H9 (cell line): ENCODE measurements at regions not wholly inside any gene's neighbourhood (a gene's known extent, or its start where the extent isn't known, plus 50 kb on each side); places are given as distances from the start of the nearest gene placed in this dataset.

ENCODE experiments used
- DNase-seq: peaks from one replicate; pipeline ENCODE4 v3.0.0-alpha.2; 2017
- H2AFZ ChIP-seq: one replicate; pipeline ENCODE4 v1.6.1; 2013; ENCODE audit warnings: mild to moderate bottlenecking, low read length, control low read depth, moderate library complexity
- H2AK5ac ChIP-seq: 2 replicates; pipeline ENCODE4 v1.6.1; 2013; ENCODE audit warnings: low read length, control low read depth, mixed read lengths; ENCODE audit not compliant: insufficient read length
- H2BK120ac ChIP-seq: one replicate; pipeline ENCODE4 v1.6.1; 2013; ENCODE audit warnings: low read depth, mild to moderate bottlenecking, low read length, control low read depth, inconsistent platforms; ENCODE audit not compliant: poor library complexity, severe bottlenecking
- H2BK12ac ChIP-seq: 2 replicates; pipeline ENCODE4 v1.6.1; 2013; ENCODE audit warnings: low read length, control low read depth, mixed read lengths, low read depth; ENCODE audit not compliant: insufficient read length
- H2BK15ac ChIP-seq: 2 replicates; pipeline ENCODE4 v1.6.1; 2013; ENCODE audit warnings: low read depth, low read length, control low read depth
- H2BK20ac ChIP-seq: one replicate; pipeline ENCODE4 v1.6.1; 2013; ENCODE audit warnings: low read depth, mild to moderate bottlenecking, low read length, control low read depth, inconsistent platforms; ENCODE audit not compliant: poor library complexity, severe bottlenecking
- H2BK5ac ChIP-seq: 2 replicates; pipeline ENCODE4 v1.6.1; 2013; ENCODE audit warnings: low read length, control low read depth, mixed read lengths; ENCODE audit not compliant: insufficient read length
- H3K14ac ChIP-seq: 2 replicates; pipeline ENCODE4 v1.6.1; 2013; ENCODE audit warnings: low read length, control low read depth; ENCODE audit not compliant: insufficient read depth
- H3K18ac ChIP-seq: 2 replicates; pipeline ENCODE4 v1.6.1; 2013; ENCODE audit warnings: low read depth, mild to moderate bottlenecking, mixed read lengths, low read length, control low read depth; ENCODE audit not compliant: insufficient read length
- H3K23ac ChIP-seq: 2 replicates; pipeline ENCODE4 v1.6.1; 2013; ENCODE audit warnings: low read length, control low read depth, mixed read lengths, low read depth; ENCODE audit not compliant: insufficient read length
- H3K23me2 ChIP-seq: 2 replicates; pipeline ENCODE4 v1.6.1; 2013; ENCODE audit warnings: low read depth, mild to moderate bottlenecking, mixed read lengths, low read length, control low read depth; ENCODE audit not compliant: insufficient read length, poor library complexity, severe bottlenecking
- H3K27ac ChIP-seq: 2 replicates; pipeline ENCODE4 v1.5.1; 2013; ENCODE audit warnings: low read length, control low read depth, mixed read lengths, low read depth; ENCODE audit not compliant: insufficient read length
- H3K27me3 ChIP-seq: 2 replicates; pipeline ENCODE4 v1.6.1; 2013; ENCODE audit warnings: low read length, control low read depth, inconsistent platforms; ENCODE audit not compliant: insufficient read depth
- H3K4ac ChIP-seq: 2 replicates; pipeline ENCODE4 v1.6.1; 2013; ENCODE audit warnings: low read depth, mild to moderate bottlenecking, control low read depth, inconsistent platforms, low read length, moderate library complexity
- H3K4me1 ChIP-seq: 2 replicates; pipeline ENCODE4 v1.6.1; 2013; ENCODE audit warnings: low read length, control low read depth, inconsistent platforms; ENCODE audit not compliant: insufficient read depth
- H3K4me2 ChIP-seq: 2 replicates; pipeline ENCODE4 v1.6.1; 2013; ENCODE audit warnings: low read length, control low read depth, mixed read lengths; ENCODE audit not compliant: insufficient read length, insufficient read depth
- H3K56ac ChIP-seq: 2 replicates; pipeline ENCODE4 v1.6.1; 2013; ENCODE audit warnings: low read depth, mild to moderate bottlenecking, mixed read lengths, low read length, control low read depth; ENCODE audit not compliant: insufficient read length
- H3K79me1 ChIP-seq: 2 replicates; pipeline ENCODE4 v1.6.1; 2013; ENCODE audit warnings: low read depth, mild to moderate bottlenecking, moderate library complexity, low read length, control low read depth, inconsistent platforms; ENCODE audit not compliant: insufficient read depth, poor library complexity, severe bottlenecking
- H3K79me2 ChIP-seq: 2 replicates; pipeline ENCODE4 v1.6.1; 2013; ENCODE audit warnings: low read length, control low read depth, inconsistent platforms; ENCODE audit not compliant: insufficient read depth
- H3K9ac ChIP-seq: 2 replicates; pipeline ENCODE4 v1.6.1; 2013; ENCODE audit warnings: low read length, control low read depth, mixed read lengths; ENCODE audit not compliant: insufficient read length; ENCODE audit errors: extremely low read depth
- H3K9me3 ChIP-seq: one replicate; pipeline ENCODE4 v1.6.1; 2013; ENCODE audit warnings: low read depth, low read length, inconsistent platforms; ENCODE audit not compliant: control insufficient read depth
- H3T11ph ChIP-seq: one replicate; pipeline ENCODE4 v1.6.1; 2013; ENCODE audit warnings: mild to moderate bottlenecking, low read length, control low read depth, inconsistent platforms
- H4K20me1 ChIP-seq: one replicate; pipeline ENCODE4 v1.6.1; 2013; ENCODE audit not compliant: control insufficient read depth, insufficient read length, insufficient read depth
- H4K5ac ChIP-seq: 2 replicates; pipeline ENCODE4 v1.6.1; 2013; ENCODE audit warnings: low read depth, mild to moderate bottlenecking, mixed read lengths, low read length, control low read depth; ENCODE audit not compliant: insufficient read length
- H4K8ac ChIP-seq: replicated peaks from 2 replicates; pipeline ENCODE4 v1.6.1; 2013; ENCODE audit warnings: low read length, control low read depth, mixed read lengths, low read depth; ENCODE audit not compliant: insufficient read length
- H4K91ac ChIP-seq: 2 replicates; pipeline ENCODE4 v1.6.1; 2013; ENCODE audit warnings: low read depth, mild to moderate bottlenecking, moderate library complexity, mixed read lengths, low read length, control low read depth; ENCODE audit not compliant: insufficient read length
- H3K27ac Mint-ChIP-seq, 3 experiments: 2 replicates in 2 of 3; 3 replicates in 1 of 3; pipeline ENCODE4 v1.8.0; 2020 to 2021; ENCODE audit warnings: mixed read lengths in 3 of 3, mild to moderate bottlenecking in 1 of 3, moderate library complexity in 1 of 3
- H3K27me3 Mint-ChIP-seq: 2 replicates; pipeline ENCODE4 v1.8.0; 2021; ENCODE audit warnings: low read depth, mild to moderate bottlenecking, moderate library complexity, mixed read lengths
- H3K36me3 Mint-ChIP-seq, 3 experiments: 2 replicates in 2 of 3; 3 replicates in 1 of 3; pipeline ENCODE4 v1.8.0; 2020 to 2021; ENCODE audit warnings: low read depth in 3 of 3, mixed read lengths in 3 of 3; ENCODE audit not compliant: insufficient read depth in 1 of 3
- H3K4me1 Mint-ChIP-seq, 2 experiments: 2 replicates each; pipeline ENCODE4 v1.8.0; 2020; ENCODE audit warnings: mixed read lengths in 2 of 2
- H3K4me3 Mint-ChIP-seq, 2 experiments: 2 replicates in 1 of 2; 3 replicates in 1 of 2; pipeline ENCODE4 v1.8.0; 2020 to 2021; ENCODE audit warnings: mild to moderate bottlenecking in 2 of 2, mixed read lengths in 2 of 2, moderate library complexity in 1 of 2
- H3K9me3 Mint-ChIP-seq, 2 experiments: 2 replicates in 1 of 2; 3 replicates in 1 of 2; pipeline ENCODE4 v1.8.0; 2020; ENCODE audit warnings: mild to moderate bottlenecking in 2 of 2, mixed read lengths in 2 of 2, moderate library complexity in 1 of 2
- CTCF ChIP-seq: fragments of 200-600 bp; sonication (generic); conservative IDR thresholded peaks from 3 replicates; pipeline ENCODE4 v1.8.0; 2021; ENCODE audit warnings: antibody characterized with exemption, mild to moderate bottlenecking
- WGBS: extraction: QIAGEN DNeasy Blood & Tissue Kit; methylation state at CpG from one replicate; pipeline ENCODE4 v1.1.7; 2013; ENCODE audit warnings: missing lambda C conversion rate, low lambda C conversion rate, mixed read lengths; ENCODE audit not compliant: insufficient read length; ENCODE audit errors: extremely low coverage; 5-methylcytosine and 5-hydroxymethylcytosine counted together

- Histone ChIP-seq H3K79me1 (no peaks in the 10 kb centered on the region), H3K23ac (no peak overlapping the region), H2BK5ac (no peak overlapping the region), H3K9me3 (no peaks in the 10 kb centered on the region), H3K18ac (no peak overlapping the region), H3K27me3 (no peaks in the 10 kb centered on the region), H2BK20ac (no peak overlapping the region), H3K9ac (no peak overlapping the region), H4K8ac (no peak overlapping the region), H2BK15ac (no peak overlapping the region), H3K4ac (no peak overlapping the region), H3K79me2 (no peaks in the 10 kb centered on the region), H3K23me2 (no peaks in the 10 kb centered on the region), H2BK120ac (no peak overlapping the region), H2AK5ac (no peak overlapping the region), H3K4me1 (no peaks in the 10 kb centered on the region), H3K56ac (no peak overlapping the region), H4K91ac (no peak overlapping the region), H3K27ac (no peak overlapping the region), H4K5ac (no peak overlapping the region), H2AFZ (no peak overlapping the region), H3T11ph (no peak overlapping the region), H4K20me1 (no peaks in the 10 kb centered on the region), H3K4me2 (no peak overlapping the region), H2BK12ac (no peak overlapping the region), H3K14ac (no peak overlapping the region)
- no peaks in the 10 kb centered on the region for H3K4me1 Mint-ChIP-seq
- H3K36me3 Mint-ChIP-seq = no peaks in the 10 kb centered on the region
- no peak for DNase-seq
- no peaks in the 10 kb centered on the region for H3K9me3 Mint-ChIP-seq
- TF ChIP-seq CTCF = no peak
- WGBS = no CpG with 5 or more reads among the region's 2 CpGs
- no peaks in the 10 kb centered on the region for H3K27me3 Mint-ChIP-seq
- no peak overlapping the region for H3K4me3 Mint-ChIP-seq
- H3K27ac Mint-ChIP-seq = no peak overlapping the region
Measured at GRCh38 chr2:40642726-40643125, 190.8 kb upstream of the SLC8A1 start.
